ENCODE measurements at regions not wholly inside any gene's neighbourhood (a gene's known extent, or its start where the extent isn't known, plus 50 kb on each side); places are given as distances from the start of the nearest gene placed in this dataset.
A peak's percentile ranks its signal among the peaks of the same experiment; 100 is the strongest.
"Not testable (repeated sequence)": the region's sequence is repeated elsewhere in the genome, so short reads cannot be mapped to it uniquely, and the experiment has no call there.

GRCh38 chr5:18276939-18277338, 642.7 kb downstream of the TAF11L14 start:
- H3K27me3 ChIP-seq = no peaks in the 10 kb centered on the region
- no peak for DNase-seq
- TF ChIP-seq POLR2A (IDR thresholded peaks at IDR 0.05) (no peak), EP300 (IDR thresholded peaks at IDR 0.05) (no peak), CTCF (IDR thresholded peaks at IDR 0.05) (no peak), POLR2AphosphoS5 (IDR thresholded peaks at IDR 0.05) (no peak)
- H3K4me3 ChIP-seq = no peak overlapping the region
- WGBS, 2 donors = 88 to 94% methylated on average over 5 of the region's 5 CpGs
- no peaks in the 10 kb centered on the region for H3K4me1 ChIP-seq
- ATAC-seq (ENCODE audit: low FRiP score in 2 of 2) = no peak
- no peak overlapping the region for H3K27ac ChIP-seq
- no peaks in the 10 kb centered on the region for H3K36me3 ChIP-seq
- no peaks in the 10 kb centered on the region for H3K9me3 ChIP-seq

DNA sequence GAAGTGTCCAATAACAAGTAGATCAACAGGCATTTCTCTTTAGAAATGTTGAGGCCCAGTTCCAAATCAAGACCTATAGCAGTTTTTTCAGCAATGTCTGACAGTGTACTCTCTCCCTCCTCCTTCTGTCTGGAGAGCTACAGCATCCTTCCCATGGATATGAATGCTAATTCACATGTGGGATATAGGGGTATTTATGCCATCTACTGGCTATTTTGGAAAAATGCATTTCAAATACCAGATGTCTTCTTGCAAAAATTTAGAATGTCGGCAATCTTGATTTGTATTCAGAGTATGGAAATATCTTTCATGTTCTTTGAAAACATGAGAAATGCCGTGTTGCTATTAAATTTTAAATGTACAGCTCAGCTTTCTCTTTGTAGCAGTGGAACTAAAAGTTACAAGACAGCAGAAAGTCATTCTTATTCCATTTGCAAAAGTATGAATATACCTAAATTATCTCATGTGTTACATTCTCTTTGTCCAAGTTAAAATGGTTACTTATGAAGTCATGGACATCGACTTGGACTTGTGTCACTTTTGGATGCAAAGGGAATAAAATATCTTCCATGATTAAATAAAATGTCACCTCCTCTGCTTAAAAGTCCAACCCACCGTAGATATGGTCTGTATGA, 647.8 kb downstream of the TAF11L14 start:
- H3K27ac ChIP-seq = no peak overlapping the region
- WGBS, 2 donors = 53 to 58% methylated on average over 4 of the region's 4 CpGs
- DNase-seq (no peak), ATAC-seq (ENCODE audit: low FRiP score in 2 of 2) (peak in 1 of 2 donors; percentile 64)
- no peaks in the 10 kb centered on the region for H3K27me3 ChIP-seq
- H3K36me3 ChIP-seq = no peaks in the 10 kb centered on the region
- H3K9me3 ChIP-seq = no peaks in the 10 kb centered on the region
- H3K4me3 ChIP-seq = no peak overlapping the region
- no peaks in the 10 kb centered on the region for H3K4me1 ChIP-seq
- TF ChIP-seq EP300 (IDR thresholded peaks at IDR 0.05) (no peak), POLR2AphosphoS5 (IDR thresholded peaks at IDR 0.05) (no peak), CTCF (IDR thresholded peaks at IDR 0.05) (peak in 4 of 6 experiments; percentile 18 to 42 (median 36)), POLR2A (IDR thresholded peaks at IDR 0.05) (no peak)

DNA sequence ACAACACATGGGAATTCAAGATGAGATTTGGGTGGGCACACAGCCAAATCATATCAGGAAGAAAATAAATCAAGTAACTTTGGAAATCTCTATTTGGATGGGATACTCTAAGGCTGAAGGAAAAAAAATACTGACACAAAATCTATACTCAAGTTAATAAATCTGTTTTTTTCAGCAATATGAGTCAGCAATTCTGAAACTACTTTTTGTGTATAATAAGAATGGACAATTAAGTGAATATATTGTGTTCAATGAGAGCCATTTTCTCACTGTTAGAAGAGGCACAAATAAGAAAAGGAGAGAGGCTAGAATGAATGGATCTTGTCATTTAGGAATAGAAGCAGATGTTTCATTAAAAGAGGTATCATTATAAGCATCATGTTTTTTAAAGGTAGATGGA, 651.0 kb downstream of the TAF11L14 start:
- no peak for DNase-seq
- TF ChIP-seq POLR2AphosphoS5 (IDR thresholded peaks at IDR 0.05) (no peak), CTCF (IDR thresholded peaks at IDR 0.05) (no peak), POLR2A (IDR thresholded peaks at IDR 0.05) (no peak), EP300 (IDR thresholded peaks at IDR 0.05) (no peak)
- ATAC-seq (ENCODE audit: low FRiP score in 2 of 2) = no peak
- no peak overlapping the region for H3K27ac ChIP-seq
- no peaks in the 10 kb centered on the region for H3K27me3 ChIP-seq
- no peaks in the 10 kb centered on the region for H3K4me1 ChIP-seq
- H3K36me3 ChIP-seq = no peaks in the 10 kb centered on the region
- H3K4me3 ChIP-seq = no peak overlapping the region
- no peaks in the 10 kb centered on the region for H3K9me3 ChIP-seq

GRCh38 chr5:18292146-18292545, 657.9 kb downstream of the TAF11L14 start:
- ATAC-seq (ENCODE audit: low FRiP score in 2 of 2) = no peak
- no peaks in the 10 kb centered on the region for H3K4me1 ChIP-seq
- H3K27ac ChIP-seq = no peak overlapping the region
- DNase-seq = no peak
- H3K36me3 ChIP-seq = no peaks in the 10 kb centered on the region
- H3K27me3 ChIP-seq = no peaks in the 10 kb centered on the region
- TF ChIP-seq EP300 (IDR thresholded peaks at IDR 0.05) = no peak
- no peak for TF ChIP-seq POLR2A (IDR thresholded peaks at IDR 0.05)
- TF ChIP-seq POLR2AphosphoS5 (IDR thresholded peaks at IDR 0.05) = no peak
- no peak for TF ChIP-seq CTCF (IDR thresholded peaks at IDR 0.05)
- no peaks in the 10 kb centered on the region for H3K9me3 ChIP-seq
- 76 to 90% methylated on average over 3 of the region's 3 CpGs for WGBS, 2 donors
- H3K4me3 ChIP-seq = no peak overlapping the region

GRCh38 chr5:18295696-18296095, 661.4 kb downstream of the TAF11L14 start:
- not testable (repeated sequence) for H3K4me3 ChIP-seq; ATAC-seq (ENCODE audit: low FRiP score in 2 of 2)
- 73 to 76% methylated on average over 3 of the region's 3 CpGs for WGBS, 2 donors

More at GRCh38 chr5:18295696-18296095, 661.4 kb downstream of the TAF11L14 start:
- H3K4me1 ChIP-seq, H3K27me3 ChIP-seq, DNase-seq, H3K36me3 ChIP-seq, H3K27ac ChIP-seq, H3K9me3 ChIP-seq: not testable (repeated sequence)
